HG03108 (cell line): ENCODE measurements at regions not wholly inside any gene's neighbourhood (a gene's known extent, or its start where the extent isn't known, plus 50 kb on each side); places are given as distances from the start of the nearest gene placed in this dataset.

Source experiments
- ATAC-seq: cut with Tn5 transposase; IDR thresholded peaks from one replicate; pipeline ENCODE4 v1.9.1; 2021; ENCODE audit warnings: moderate library complexity; ENCODE audit not compliant: unreplicated experiment

DNA sequence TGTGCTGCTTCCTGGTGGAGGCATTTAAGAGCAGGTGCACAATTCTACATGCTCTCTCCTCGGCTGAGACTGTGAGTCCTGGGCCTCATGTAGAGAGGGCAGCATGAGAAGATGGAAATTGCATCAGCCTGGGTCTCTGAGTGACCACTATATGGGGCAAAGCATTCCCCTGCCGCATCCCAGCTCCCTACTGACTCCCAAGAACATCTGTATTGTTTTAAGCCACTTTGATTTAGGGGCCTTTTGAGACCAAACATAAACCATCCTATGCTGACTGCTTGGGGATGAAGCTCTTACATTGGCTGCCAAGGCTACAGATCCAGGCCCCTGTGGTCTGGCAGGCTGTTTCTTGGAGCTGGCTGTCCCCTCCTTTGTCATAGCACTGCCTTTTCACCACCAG is 101.3 kb upstream of the TBX20 start:
- ATAC-seq, result no peak

DNA sequence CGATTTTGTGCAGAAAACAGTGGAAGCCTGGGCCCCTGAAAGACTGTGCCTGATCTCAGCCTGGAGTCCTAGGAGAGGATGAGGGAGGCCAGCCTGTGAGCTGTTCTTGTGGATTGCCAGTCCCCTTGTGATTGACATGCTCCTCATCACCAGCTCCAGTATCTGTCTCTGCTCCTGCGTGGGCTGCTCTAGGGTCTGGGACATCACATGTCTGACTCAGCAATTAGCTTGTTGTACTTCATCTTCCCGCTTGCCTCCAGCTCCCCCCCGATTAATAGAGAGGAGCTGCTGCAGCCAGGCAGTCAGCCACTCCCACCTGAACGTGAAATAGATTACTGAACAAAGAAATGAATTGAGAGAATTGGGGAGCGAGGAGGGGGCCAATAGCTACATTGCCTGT is 99.6 kb upstream of the TBX20 start:
- ATAC-seq, result no peak

DNA sequence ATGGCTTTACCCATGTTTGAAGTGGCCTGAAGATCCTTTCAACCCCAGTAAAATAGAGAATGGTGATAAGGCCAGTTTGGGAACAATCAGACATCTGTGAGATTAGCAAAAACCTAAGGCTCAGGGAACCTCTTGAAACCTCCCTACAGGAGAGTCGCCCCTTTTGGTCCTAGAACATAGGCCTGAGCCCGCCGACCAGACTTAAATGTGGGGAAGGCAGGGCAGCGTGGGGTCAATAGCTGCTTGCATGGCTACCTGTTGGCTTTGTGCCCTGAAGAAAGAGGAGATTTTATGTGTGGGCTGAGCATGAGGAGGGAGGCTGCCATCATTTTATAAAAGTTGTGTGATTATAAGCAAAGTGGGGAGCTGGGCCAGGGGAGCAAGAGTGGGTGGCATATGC is 97.6 kb upstream of the TBX20 start:
- no peak for ATAC-seq

DNA sequence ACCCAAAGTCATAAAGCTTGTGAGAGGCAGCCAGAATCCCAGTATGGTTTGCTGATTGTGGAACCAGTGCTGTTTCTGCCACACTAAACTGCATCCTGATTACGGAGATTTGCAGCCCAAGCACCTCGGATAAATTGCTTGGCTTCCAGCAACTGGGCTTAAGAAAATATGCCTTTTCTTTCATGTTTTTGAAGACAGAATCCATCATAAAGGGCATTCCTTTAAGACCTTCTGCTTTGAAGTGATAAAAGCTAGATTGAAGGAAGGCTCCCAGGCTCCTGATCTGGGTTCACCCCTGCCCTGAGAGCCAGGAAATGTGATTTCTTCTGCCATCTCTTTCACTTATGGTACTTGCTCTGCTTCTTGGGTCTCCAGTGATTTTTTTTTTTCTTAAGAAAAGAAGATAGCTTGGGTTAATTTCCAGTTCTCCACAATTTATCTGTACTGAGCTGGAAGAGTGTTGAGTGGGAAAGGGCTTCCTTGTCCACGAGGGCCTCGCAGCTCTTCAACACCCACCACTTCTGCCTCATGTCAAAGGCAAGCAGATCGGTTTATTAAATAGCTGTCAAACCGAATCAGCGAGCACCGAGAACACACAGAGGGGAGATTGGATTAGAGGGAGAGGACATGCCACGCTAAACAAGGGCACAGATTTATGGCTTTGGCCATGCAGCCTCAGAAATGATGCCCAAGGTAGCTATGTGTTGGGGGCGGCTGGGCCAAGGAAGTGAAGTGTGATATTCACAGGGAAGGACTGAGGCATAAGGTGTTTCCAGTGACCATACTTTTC is 94.9 kb upstream of the TBX20 start:
- no peak for ATAC-seq

DNA sequence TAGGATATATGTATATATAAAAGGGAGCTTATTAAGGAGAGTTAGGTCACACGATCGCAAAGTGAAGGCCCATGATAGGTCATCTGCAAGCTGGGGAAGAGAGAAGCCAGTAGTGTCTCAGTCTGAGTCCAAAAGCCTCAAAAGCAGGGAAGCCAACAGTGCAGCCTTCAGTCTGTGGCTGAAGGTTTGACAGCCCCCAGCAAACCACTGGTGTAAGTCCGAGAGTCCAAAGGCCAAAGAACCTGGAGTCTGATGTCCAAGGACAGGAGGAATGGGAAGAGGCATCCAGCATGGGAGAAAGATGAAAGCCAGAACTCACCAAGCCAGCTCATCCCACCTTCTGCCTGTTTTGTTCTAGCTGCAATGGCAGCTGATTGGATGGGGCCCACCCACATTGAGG is 88.9 kb upstream of the TBX20 start:
- ATAC-seq, result no peak

DNA sequence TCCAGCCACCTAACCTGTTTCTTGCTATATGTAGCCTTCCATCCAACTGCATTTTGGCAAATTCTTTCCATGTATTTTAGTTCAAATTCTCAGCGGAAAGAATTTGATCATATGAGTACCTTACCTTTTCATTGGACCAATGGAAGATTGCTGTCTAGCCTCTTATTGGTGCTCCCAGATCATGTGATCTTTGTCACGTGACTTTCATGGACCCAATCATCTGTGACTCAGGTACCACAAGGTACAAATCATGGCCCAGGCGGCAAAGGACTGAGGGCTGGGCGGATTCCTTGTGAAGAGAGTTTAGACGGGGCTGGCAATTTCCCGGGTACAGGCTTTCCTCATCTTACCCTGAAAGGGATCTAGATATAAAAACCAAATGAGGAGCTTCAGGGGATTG is 85.9 kb upstream of the TBX20 start:
- ATAC-seq, result no peak

DNA sequence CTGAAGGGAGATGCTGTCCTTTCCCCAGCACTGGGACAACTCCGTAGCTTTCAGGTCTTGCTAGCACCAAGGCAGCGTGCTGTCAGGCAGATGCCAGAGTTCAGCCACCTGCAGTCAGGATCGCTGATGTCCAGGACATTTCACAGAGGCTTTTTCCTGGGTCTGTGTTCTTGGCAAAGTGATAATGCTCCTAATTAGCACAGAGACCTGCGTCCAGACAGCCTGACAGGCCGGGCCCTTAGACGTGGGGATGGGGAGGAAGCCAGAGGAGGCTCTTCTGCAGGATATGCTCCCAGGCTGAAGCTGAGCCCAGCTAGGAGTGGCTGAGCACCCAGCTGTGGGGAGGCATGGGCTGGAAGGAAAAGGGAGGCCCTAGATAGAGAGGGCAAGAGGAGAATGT is 82.5 kb upstream of the TBX20 start:
- ATAC-seq, result no peak

DNA sequence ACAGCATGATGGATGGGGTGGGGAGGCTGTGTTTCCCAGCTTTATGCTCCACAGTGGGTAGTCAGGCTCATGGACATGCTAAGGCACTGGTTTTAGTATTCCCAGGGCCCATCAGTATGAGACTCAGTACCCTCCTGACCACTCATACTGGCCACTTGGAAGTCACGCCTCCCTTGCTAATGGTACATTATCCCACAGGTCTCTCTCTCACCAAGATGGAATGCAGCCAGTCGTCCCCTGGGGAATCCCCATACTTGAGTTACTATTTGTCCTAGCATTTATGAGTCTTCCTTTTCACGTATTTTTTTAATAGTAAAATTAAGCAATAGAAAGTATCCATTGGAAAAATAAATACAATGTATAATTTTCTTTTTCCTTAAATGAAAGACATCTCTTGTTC is 80.6 kb upstream of the TBX20 start:
- no peak for ATAC-seq

DNA sequence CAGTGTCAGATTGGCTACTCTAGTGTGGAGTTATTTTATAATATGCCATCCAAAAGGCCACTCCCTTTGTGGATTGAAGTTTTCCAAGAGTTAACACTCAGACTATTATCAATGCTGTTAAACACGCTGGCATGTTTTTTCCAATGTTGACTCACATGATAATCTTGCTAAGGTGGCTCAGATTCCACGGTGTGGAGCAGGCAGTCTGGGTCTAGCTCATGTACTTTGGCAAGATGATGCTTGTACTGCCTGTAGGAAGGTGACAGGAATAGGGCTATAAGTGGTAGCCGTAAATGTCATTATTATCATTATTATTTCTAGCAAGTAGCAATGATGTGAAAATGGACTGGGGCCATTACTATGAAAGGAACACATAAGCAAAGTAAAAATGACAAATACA is 79.4 kb upstream of the TBX20 start:
- no peak for ATAC-seq

DNA sequence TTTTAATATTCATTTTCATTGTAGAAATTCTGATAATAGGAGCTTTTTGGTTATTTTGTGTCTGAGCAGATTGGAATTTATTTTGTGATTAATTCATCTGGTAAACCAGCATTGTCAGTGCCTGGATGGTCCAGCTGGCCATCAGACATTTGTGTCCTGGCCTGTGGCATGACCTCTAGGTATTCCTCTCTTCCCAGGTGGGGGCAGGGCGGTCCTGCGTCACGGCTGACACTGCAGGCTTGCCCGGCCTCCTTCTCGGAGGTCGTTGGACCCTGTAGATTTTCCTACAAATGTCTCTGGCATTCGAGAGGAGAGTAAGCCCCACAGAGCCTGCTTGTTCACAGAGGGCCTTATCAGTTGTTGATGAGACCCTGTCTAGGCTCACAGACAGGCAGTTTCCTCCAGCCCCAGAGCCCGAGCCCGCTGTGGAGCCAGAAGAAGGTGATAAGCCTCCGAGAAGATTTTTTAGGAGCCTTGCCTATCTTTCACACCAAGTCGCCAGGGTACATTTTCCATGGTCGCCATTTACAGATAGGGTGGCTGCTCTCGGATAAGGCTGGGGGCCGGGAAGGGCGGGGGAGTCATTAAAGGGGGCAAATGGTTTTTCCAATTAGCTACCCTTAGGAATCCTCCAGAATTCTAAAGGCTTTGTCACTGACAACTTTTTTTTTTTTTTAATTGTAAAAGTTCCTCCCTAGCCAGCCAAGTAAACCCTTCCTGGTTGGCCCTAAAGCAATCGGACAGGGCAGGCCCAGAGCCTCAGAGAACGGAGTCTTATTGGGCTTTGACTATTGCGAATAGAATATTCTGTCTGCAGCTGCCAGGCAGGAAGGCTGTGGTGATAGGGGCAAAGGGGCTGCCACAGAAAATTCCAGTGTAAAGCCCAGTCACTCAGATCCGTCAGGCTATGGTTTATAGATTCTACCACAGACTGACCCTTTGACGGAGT is 78.1 kb upstream of the TBX20 start:
- ATAC-seq, result no peak

DNA sequence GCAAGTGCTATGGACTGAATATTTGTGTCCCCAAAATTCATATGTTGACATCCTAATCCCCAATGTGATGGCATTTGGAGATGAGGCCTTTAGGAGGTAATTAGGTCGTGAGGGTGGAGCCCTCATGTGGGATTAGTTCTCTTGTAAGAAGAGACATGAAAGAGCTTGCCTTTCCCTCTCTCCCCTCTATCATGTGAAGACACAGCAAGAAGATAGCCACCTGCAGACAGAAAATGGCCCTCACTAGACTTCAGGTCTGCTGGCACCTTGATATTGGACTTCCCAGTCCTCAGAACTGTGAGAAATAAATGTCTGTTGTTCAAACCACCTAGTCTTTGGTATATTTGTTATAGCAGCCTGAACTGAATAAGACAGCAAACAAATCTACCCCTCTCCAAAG is 75.1 kb upstream of the TBX20 start:
- no peak for ATAC-seq

DNA sequence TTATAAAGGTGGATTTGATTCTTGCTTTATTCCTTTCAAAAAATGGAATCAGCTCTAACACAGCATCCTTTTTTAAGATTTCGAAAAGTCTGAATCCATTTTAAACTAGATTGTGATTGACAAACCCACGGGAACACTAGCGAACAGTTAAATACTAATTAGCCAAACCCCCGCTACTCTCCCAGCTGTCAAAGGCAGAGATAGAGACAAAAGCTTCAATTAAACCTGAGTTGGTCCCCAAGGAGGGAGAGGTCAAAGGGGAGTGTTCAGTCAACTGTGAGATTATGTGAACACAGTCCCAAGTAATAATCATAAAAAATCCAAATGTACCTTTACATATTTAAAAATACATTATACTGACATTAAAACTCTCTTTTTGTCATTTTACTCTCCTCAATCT is 65.7 kb upstream of the TBX20 start:
- no peak for ATAC-seq

DNA sequence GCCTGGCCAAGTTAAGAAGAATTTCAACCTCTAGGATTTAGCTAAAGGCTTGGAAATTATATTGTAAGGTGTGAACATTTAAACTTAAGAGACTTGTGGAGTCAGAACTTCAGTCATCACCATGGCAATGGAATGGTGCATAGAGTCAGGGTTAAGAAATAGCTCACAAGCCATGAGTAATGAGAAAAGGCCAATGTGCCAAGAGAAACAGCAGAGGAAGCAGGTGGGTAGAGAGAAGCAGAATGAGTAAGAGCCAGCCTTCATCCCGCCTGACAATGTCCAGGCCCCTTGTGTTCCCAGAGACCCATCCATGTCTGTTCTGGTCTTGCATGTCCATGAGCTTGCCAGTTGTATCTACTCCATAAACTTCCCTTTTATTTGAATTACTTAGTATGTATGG is 62.6 kb upstream of the TBX20 start:
- no peak for ATAC-seq

DNA sequence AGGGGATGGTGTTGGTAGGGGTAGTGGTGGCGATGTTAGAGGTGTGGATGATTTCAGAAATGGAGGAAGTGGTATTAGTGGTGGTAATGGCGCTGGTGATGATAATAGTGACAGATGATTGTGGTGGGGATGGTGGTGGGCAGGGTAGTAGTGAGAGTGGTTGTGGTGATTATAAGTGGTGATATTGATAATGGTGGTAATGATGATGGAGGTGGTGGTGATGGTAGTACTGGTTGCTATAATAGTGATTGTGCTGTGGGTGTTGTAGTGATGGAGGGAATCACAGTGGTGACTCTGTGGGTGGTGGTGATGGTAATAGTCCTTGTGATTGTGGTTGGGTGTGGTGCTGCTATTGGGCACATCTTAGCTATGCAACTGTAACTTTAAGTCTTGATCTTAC is 61.6 kb upstream of the TBX20 start:
- no peak for ATAC-seq

DNA sequence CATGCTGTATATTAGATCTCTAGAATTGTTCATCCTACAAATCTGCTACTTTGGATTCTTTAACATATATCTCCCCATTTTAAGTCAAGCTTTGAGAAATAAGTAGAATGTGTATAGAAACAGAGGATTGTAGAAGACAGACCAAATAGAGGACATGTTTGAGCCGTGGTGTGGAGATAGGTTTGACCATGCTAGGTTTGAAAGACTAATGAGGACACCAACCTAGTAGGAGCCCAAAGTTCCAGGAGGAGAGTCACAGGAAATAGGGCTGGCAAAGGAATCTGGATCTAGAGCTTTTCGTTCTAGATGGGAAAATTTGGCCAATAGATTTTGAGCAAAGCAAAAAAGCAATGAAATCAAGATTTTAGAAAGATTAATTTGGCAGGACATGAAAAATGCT is 60.5 kb upstream of the TBX20 start:
- no peak for ATAC-seq

DNA sequence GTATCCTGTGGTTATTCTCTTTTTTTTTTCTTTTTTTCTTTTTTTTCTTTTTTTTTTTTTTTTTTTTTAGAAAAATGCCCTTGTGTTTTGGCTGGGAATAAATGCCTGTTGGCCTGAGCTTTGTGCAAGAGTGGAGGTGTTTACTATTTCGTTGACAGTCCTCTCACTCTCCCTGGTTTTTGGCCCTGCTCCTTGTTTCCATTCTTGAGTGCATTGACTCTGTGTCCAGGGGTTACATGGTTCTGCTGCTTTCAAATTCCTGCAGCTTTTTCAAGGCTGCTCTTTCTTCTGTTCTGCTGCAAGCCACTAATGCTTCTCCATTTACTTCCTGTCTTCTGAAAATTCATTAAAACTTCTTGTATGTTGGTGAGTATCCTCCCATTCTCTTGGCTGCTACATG is 59.7 kb upstream of the TBX20 start:
- ATAC-seq, result no peak
